K562 (cell line): ENCODE measurements at regions not wholly inside any gene's neighbourhood (a gene's known extent, or its start where the extent isn't known, plus 50 kb on each side); places are given as distances from the start of the nearest gene placed in this dataset.

Experiments
- ATAC-seq: fragments of 200-7000 bp; cut with Tn5 transposase; 3 replicates; pipeline ENCODE4 v1.9.1; 2020; ENCODE audit warnings: moderate library complexity
- BruUV-seq: library from RNA; stranded (reverse); fragments of 400-500 nt; replicated peaks from 2 replicates; lab custom pipeline; 2021; lab: Mats Ljungman, UMichigan
- CTCF ChIA-PET: fragments of 300-600 bp; formaldehyde crosslinking; extraction: SDS; loops from one replicate; lab custom pipeline; 2021; ENCODE audit warnings: low intra/inter-chr PET ratio; lab: Yijun Ruan, JAX
- POLR2A ChIA-PET: fragments of 300-600, 350-650 bp; sonication (Branson Sonifier 250); formaldehyde crosslinking; extraction: SDS; loops from one replicate; lab custom pipeline; 2021; ENCODE audit warnings: antibody characterized with exemption, inconsistent platforms; lab: Yijun Ruan, JAX
- DNase-seq, 4 experiments: peaks; one replicate each; pipeline versions ENCODE4 v3.0.0 to v3.0.0-alpha.2; 2011 to 2018; ENCODE audit warnings: low spot score in 3 of 4, mixed read lengths in 3 of 4; ENCODE audit errors: extremely low read depth in 1 of 4
- FAIRE-seq: peaks from 2 replicates; lab custom pipeline; 2011; peaks lifted over from hg19 to GRCh38; lab: Jason Lieb, UNC
- H2AFZ ChIP-seq: 2 replicates; pipeline ENCODE4 v1.6.0; 2011; ENCODE audit warnings: low read depth, low read length, control low read depth, inconsistent platforms
- H3K27ac ChIP-seq: fragments of 200-600 bp; 3 replicates; pipeline ENCODE4 v1.8.0; 2011; ENCODE audit warnings: low read depth, mild to moderate bottlenecking, control low read depth, inconsistent platforms, low read length, moderate library complexity, mixed read lengths; ENCODE audit errors: extremely low read depth
- H3K27me3 ChIP-seq, 2 experiments: fragments of 300-600 bp in 1 of 2; 2 replicates in 1 of 2; 3 replicates in 1 of 2; pipeline versions ENCODE4 v1.6.0 to v1.8.0; 2011; ENCODE audit warnings: inconsistent platforms in 2 of 2, low read length in 2 of 2, mild to moderate bottlenecking in 1 of 2, mixed read lengths in 1 of 2, moderate library complexity in 1 of 2; ENCODE audit not compliant: control insufficient read depth in 2 of 2, insufficient read depth in 2 of 2
- H3K36me3 ChIP-seq: fragments of 300-600 bp; 3 replicates; pipeline ENCODE4 v1.8.0; 2011; ENCODE audit warnings: mild to moderate bottlenecking, low read length, inconsistent platforms; ENCODE audit not compliant: control insufficient read depth, insufficient read depth
- H3K4me1 ChIP-seq, 2 experiments: fragments of 200-600 bp in 1 of 2; replicated peaks in 1 of 2; 2 replicates in 1 of 2; 3 replicates in 1 of 2; pipeline versions ENCODE4 v1.5.1 to v1.8.0; 2011; ENCODE audit warnings: inconsistent platforms in 2 of 2, low read length in 2 of 2, mild to moderate bottlenecking in 1 of 2, mixed read lengths in 1 of 2, moderate library complexity in 1 of 2; ENCODE audit not compliant: control insufficient read depth in 2 of 2, insufficient read depth in 2 of 2
- H3K4me2 ChIP-seq: 2 replicates; pipeline ENCODE4 v1.6.1; 2011; ENCODE audit warnings: low read length, control low read depth, inconsistent platforms, mixed read lengths; ENCODE audit not compliant: insufficient read depth
- H3K4me3 ChIP-seq: fragments of 200-600 bp; sonication (generic), shearing (Covaris generic); 2 replicates; pipeline ENCODE4 v1.5.1; 2016; ENCODE audit warnings: control low read depth, inconsistent platforms
- H3K79me2 ChIP-seq: fragments of 200-600 bp; 3 replicates; pipeline ENCODE4 v1.8.0; 2011; ENCODE audit warnings: low read length, inconsistent platforms; ENCODE audit not compliant: control insufficient read depth, insufficient read depth
- H3K9ac ChIP-seq, 2 experiments: 2 replicates each; pipeline versions ENCODE4 v1.6.0 to v1.6.1; 2011; ENCODE audit warnings: low read depth in 2 of 2, low read length in 2 of 2, control low read depth in 1 of 2, inconsistent platforms in 1 of 2, mild to moderate bottlenecking in 1 of 2, mixed read lengths in 1 of 2; ENCODE audit not compliant: insufficient read depth in 1 of 2
- H3K9me1 ChIP-seq: one replicate; pipeline ENCODE4 v1.6.0; 2011; ENCODE audit warnings: inconsistent platforms, mild to moderate bottlenecking, low read length, moderate library complexity; ENCODE audit not compliant: control insufficient read depth, insufficient read depth
- H3K9me3 ChIP-seq: replicated peaks from 2 replicates; pipeline ENCODE4 v1.5.1; 2011; ENCODE audit warnings: low read depth, low read length, inconsistent platforms; ENCODE audit not compliant: control insufficient read depth, insufficient read depth
- H4K20me1 ChIP-seq: replicated peaks from 2 replicates; pipeline ENCODE4 v1.6.1; 2011; ENCODE audit warnings: low read length, inconsistent platforms, mixed read lengths; ENCODE audit not compliant: control insufficient read depth, insufficient read depth
- BHLHE40 ChIP-seq: IDR thresholded peaks from 2 replicates; pipeline ENCODE4 v1.6.1; 2011; ENCODE audit warnings: low read length, improper control_type of control experiment
- CC2D1A ChIP-seq: fragments of 450-650 bp; IDR thresholded peaks from 2 replicates; pipeline ENCODE4 v1.6.1; 2017; ENCODE audit warnings: mild to moderate bottlenecking
- FOXJ3 ChIP-seq: sonication (generic); formaldehyde crosslinking; IDR thresholded peaks from 2 replicates; pipeline ENCODE4 v1.4.0; 2020; ENCODE audit warnings: mild to moderate bottlenecking, missing genetic modification reagents
- L3MBTL2 ChIP-seq: fragments of 450-650 bp; IDR thresholded peaks from 2 replicates; pipeline ENCODE4 v1.6.1; 2016; ENCODE audit warnings: mild to moderate bottlenecking, moderate library complexity
- ZBED1 ChIP-seq: IDR thresholded peaks from 2 replicates; pipeline ENCODE4 v1.6.1; 2014
- ZNF551 ChIP-seq: fragments of 250-450 bp; sonication (Bioruptor Pico); IDR thresholded peaks from 2 replicates; pipeline ENCODE4 v1.5.0; 2021; ENCODE audit warnings: mild to moderate bottlenecking, moderate library complexity
- ZSCAN32 ChIP-seq: fragments of 450-650 bp; formaldehyde crosslinking; IDR thresholded peaks from 2 replicates; pipeline ENCODE4 v1.4.0; 2020; ENCODE audit warnings: mild to moderate bottlenecking, moderate library complexity
- WGBS: fragments of 100-300 bp; shearing (Covaris generic); methylation state at CpG from one replicate; pipeline ENCODE4 v1.1.6; 2016; ENCODE audit warnings: low coverage, mixed read lengths; ENCODE audit not compliant: insufficient coverage; ENCODE audit errors: missing lambda C conversion rate; 5-methylcytosine and 5-hydroxymethylcytosine counted together
- in situ Hi-C: fragments of 300-500 bp; cut with MboI; formaldehyde crosslinking; loops from 4 replicates; pipeline ENCODE4 v1.15.0; 2018; ENCODE audit warnings: inconsistent platforms, mixed read lengths
- intact Hi-C: fragments of 100-400 bp; cut with micrococcal nuclease; formaldehyde crosslinking; loops from 2 replicates; pipeline ENCODE4 v1.14.2; 2022
- TF ChIP-seq, protein P1 (sequence below), 2 experiments: fragments of 200-800 bp in 1 of 2; sonication (Bioruptor generic) in 1 of 2; sonication (generic) in 1 of 2; formaldehyde crosslinking in 1 of 2; IDR thresholded peaks in 1 of 2; conservative IDR thresholded peaks in 1 of 2; 2 replicates each; pipeline versions ENCODE4 v1.5.0 to v1.6.1; 2016 to 2020; ENCODE audit warnings: missing compliant biosample characterization in 1 of 2, missing genetic modification characterization in 1 of 2, missing genetic modification reagents in 1 of 2
- TF ChIP-seq, protein P2 (sequence below), 3 experiments: IDR thresholded peaks in 2 of 3; conservative IDR thresholded peaks in 1 of 3; 2 replicates each; pipeline ENCODE4 v1.5.1; 2011 to 2012; ENCODE audit warnings: low read length in 3 of 3, mild to moderate bottlenecking in 3 of 3, control low read depth in 2 of 3, improper control_type of control experiment in 1 of 3, inconsistent platforms in 1 of 3, low read depth in 1 of 3, mixed read lengths in 1 of 3, moderate library complexity in 1 of 3; ENCODE audit not compliant: insufficient read depth in 2 of 3

DNA sequence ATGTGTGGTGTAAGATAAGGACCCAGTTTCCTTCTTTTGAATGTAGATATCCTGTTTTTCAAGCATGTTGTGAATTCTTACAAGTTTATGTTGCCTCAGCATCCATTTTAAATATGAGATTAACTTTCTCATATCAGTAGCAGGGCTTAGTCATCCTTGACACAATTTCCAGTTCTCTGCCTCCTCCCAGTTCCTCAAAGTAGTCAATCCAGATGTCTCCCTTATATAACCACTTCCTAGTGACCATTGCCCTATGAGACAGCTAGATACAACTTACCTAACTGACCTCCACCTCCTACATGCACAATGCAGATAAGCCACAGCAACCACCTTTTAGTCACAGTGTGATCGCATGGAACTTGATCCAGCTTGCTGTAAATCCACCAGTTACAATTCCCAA is 269.2 kb upstream of the ZNF521 start (continued):
- TF ChIP-seq ZSCAN32 (CRISPR knock-in tag), result no peak
- TF ChIP-seq L3MBTL2, result no peak
- no peak for TF ChIP-seq ZNF551 (CRISPR knock-in tag)
- TF ChIP-seq BHLHE40, result no peak
- no peak for TF ChIP-seq CC2D1A
- TF ChIP-seq FOXJ3 (CRISPR knock-in tag), result no peak

DNA sequence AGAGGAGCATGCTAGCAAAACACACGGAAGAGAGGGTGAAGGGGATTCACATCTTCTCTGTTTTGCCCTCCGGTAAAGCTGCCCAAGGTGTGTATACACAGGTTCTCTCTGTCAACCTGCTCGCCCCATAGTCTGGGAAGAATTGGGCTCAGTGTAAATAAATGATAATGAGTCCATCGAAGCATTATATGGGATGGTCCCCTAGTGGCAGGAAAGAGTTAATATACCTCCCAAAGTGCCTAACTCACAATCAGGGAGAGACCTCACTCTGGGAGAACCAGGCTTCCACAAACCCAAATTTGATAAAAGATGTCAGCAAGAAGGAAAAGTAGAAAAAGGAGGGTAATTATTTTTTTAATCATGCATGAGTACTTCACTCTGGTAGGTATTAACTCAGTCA is 262.2 kb upstream of the ZNF521 start:
- CTCF ChIA-PET, result no interaction called here

More for the DNA sequence above, 262.2 kb upstream of the ZNF521 start:
- Histone ChIP-seq H3K4me1 (no peaks in the 10 kb centered on the region), H3K9me1 (no peaks in the 10 kb centered on the region), H3K4me3 (no peak overlapping the region), H4K20me1 (no peaks in the 10 kb centered on the region), H2AFZ (no peak overlapping the region), H3K79me2 (no peaks in the 10 kb centered on the region), H3K27me3 (no peaks in the 10 kb centered on the region), H3K9ac (no peak overlapping the region), H3K9me3 (no peaks in the 10 kb centered on the region), H3K4me2 (no peak overlapping the region), H3K36me3 (no peaks in the 10 kb centered on the region), H3K27ac (no peak overlapping the region)
- intact Hi-C loops, result no loop called here
- FAIRE-seq, result no peak
- no peak for DNase-seq
- no TSS peak for BruUV-seq
- POLR2A ChIA-PET, result no interaction called here
- no peak for ATAC-seq
- no peak for TF ChIP-seq ZBED1
- TF ChIP-seq, protein P1, sequence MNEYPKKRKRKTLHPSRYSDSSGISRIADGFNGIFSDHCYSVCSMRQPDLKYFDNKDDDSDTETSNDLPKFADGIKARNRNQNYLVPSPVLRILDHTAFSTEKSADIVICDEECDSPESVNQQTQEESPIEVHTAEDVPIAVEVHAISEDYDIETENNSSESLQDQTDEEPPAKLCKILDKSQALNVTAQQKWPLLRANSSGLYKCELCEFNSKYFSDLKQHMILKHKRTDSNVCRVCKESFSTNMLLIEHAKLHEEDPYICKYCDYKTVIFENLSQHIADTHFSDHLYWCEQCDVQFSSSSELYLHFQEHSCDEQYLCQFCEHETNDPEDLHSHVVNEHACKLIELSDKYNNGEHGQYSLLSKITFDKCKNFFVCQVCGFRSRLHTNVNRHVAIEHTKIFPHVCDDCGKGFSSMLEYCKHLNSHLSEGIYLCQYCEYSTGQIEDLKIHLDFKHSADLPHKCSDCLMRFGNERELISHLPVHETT (CRISPR knock-in tag; conservative IDR thresholded peaks at IDR 0.05 in 1 of 2, IDR thresholded peaks at IDR 0.05 in 1 of 2), result no peak
- TF ChIP-seq, protein P2, sequence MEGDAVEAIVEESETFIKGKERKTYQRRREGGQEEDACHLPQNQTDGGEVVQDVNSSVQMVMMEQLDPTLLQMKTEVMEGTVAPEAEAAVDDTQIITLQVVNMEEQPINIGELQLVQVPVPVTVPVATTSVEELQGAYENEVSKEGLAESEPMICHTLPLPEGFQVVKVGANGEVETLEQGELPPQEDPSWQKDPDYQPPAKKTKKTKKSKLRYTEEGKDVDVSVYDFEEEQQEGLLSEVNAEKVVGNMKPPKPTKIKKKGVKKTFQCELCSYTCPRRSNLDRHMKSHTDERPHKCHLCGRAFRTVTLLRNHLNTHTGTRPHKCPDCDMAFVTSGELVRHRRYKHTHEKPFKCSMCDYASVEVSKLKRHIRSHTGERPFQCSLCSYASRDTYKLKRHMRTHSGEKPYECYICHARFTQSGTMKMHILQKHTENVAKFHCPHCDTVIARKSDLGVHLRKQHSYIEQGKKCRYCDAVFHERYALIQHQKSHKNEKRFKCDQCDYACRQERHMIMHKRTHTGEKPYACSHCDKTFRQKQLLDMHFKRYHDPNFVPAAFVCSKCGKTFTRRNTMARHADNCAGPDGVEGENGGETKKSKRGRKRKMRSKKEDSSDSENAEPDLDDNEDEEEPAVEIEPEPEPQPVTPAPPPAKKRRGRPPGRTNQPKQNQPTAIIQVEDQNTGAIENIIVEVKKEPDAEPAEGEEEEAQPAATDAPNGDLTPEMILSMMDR (IDR thresholded peaks at IDR 0.05 in 2 of 3, conservative IDR thresholded peaks at IDR 0.05 in 1 of 3; ENCODE audit: insufficient read depth in 2 of 3, low read depth in 1 of 3, low read length in 3 of 3), result peak in 1 of 3 experiments; percentile 10; a peak in 1 of 6 replicates
- 0% methylated on average over 4 of the region's 4 CpGs for WGBS
- in situ Hi-C loops, result no loop called here
